Mesothelial cell of epicardium (in vitro differentiated cells): ENCODE measurements at regions not wholly inside any gene's neighbourhood (a gene's known extent, or its start where the extent isn't known, plus 50 kb on each side); places are given as distances from the start of the nearest gene placed in this dataset.

Source experiments
- DNase-seq, 2 experiments: peaks; one replicate each; pipeline ENCODE4 v3.0.0; 2021; ENCODE audit warnings: low spot score in 2 of 2; ENCODE audit not compliant: unreplicated experiment in 2 of 2
- H3K27ac Mint-ChIP-seq: 2 replicates; pipeline ENCODE4 v1.8.0; 2021; ENCODE audit warnings: mixed read lengths
- H3K27me3 Mint-ChIP-seq: 2 replicates; pipeline ENCODE4 v1.8.0; 2021; ENCODE audit warnings: low read depth, mixed read lengths
- H3K36me3 Mint-ChIP-seq: 2 replicates; pipeline ENCODE4 v1.8.0; 2021; ENCODE audit warnings: mixed read lengths
- H3K4me1 Mint-ChIP-seq: 2 replicates; pipeline ENCODE4 v1.8.0; 2021; ENCODE audit warnings: mixed read lengths
- H3K4me3 Mint-ChIP-seq: 2 replicates; pipeline ENCODE4 v1.8.0; 2021; ENCODE audit warnings: mild to moderate bottlenecking, moderate library complexity, mixed read lengths
- H3K9me3 Mint-ChIP-seq: 2 replicates; pipeline ENCODE4 v1.8.0; 2021; ENCODE audit warnings: mixed read lengths
- CTCF ChIP-seq: fragments of 200-600 bp; sonication (generic); IDR thresholded peaks from one replicate; pipeline ENCODE4 v1.5.0; 2021; ENCODE audit warnings: antibody characterized with exemption; ENCODE audit not compliant: unreplicated experiment

GRCh38 chr10:101285519-101286070, 56.3 kb upstream of the LBX1 start:
- Mint-ChIP-seq H3K27me3 (peaks cover 98% of the 10 kb centered on the region), H3K9me3 (no peaks in the 10 kb centered on the region), H3K27ac (no peak overlapping the region), H3K36me3 (no peaks in the 10 kb centered on the region), H3K4me1 (peaks cover 6% of the 10 kb centered on the region), H3K4me3 (no peak overlapping the region)
- no peak for TF ChIP-seq CTCF
- DNase-seq = no peak

DNA sequence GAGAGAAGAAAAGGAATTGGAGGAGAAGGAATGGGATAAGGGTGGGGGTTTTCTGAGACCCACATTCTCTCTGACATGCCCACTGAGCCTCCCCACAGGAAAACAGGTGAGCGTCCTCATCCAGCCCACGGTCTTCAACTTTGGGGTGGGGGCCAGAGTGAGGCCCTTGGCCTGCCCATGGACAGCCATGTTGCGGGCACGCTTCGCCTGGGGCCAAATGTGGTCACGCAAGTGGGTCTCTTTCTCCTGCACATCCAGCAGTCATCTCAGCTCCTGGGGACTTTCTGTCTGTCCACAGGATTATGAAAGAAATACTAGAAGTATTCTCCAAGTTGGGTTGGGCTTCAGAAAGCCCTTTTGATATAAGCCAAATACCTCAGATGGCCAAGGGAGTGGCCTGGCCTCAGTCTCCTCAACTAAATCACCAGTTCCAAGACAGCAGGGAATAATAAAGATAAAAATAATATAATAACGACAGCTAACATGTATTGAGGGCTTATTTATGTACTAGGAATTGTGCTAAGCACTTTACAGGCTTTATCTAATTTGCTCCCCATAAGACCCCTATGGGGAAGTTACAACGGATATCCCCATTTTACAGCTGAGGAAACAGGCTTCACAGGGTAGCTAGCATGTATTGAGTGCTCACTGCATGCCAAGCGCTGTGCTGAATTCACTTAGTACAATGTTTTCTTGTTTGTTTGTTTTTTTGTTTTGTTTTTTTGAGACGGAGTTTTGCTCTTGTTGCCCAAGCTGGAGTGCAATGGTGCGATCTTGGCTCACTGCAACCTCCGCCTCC, 57.2 kb upstream of the LBX1 start:
- no peak overlapping the region for H3K4me3 Mint-ChIP-seq
- no peaks in the 10 kb centered on the region for H3K36me3 Mint-ChIP-seq
- H3K27me3 Mint-ChIP-seq = peaks cover 98% of the 10 kb centered on the region
- DNase-seq = no peak
- H3K9me3 Mint-ChIP-seq = no peaks in the 10 kb centered on the region
- no peak overlapping the region for H3K27ac Mint-ChIP-seq
- H3K4me1 Mint-ChIP-seq = peaks cover 10% of the 10 kb centered on the region
- TF ChIP-seq CTCF = no peak

DNA sequence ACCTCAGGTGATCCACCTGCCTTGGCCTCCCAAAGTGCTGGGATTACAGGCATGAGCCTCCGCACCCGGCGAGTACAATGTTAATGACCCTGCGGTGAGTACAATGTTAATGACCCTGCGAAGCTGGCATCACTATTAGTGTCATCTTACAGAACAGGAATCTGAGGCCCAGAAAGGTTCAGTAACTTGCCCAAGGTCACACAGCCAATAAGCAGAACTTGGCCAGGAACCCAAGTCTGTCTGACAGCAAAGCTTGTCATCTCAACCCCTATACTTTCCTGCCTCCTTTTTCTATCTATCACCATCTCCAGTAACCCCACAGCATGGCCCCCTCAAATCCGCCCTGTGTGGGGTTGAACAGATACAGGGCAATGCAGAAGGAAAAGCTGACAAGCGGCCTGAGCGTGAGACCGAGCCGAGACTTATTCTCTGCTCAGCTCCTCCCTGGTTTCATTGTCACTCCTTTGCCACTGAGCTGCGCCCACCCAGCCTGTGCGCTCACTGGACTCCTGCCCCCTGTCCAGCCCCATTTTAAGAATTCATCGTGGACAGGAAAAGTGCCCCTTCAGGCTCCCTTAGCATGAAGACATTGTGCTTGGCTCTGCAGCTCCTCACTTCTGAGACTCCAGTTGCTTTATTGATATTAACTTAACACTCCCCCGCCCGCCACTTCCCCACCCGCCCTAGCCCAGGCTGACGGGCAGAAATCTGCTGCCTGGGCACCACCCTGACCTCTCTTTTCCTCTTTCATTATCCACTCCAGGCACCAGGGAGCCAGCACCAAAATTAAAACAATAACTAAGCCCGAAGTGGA, 58.1 kb upstream of the LBX1 start:
- DNase-seq = no peak
- no peak overlapping the region for H3K27ac Mint-ChIP-seq
- no peaks in the 10 kb centered on the region for H3K36me3 Mint-ChIP-seq
- no peak overlapping the region for H3K4me3 Mint-ChIP-seq
- no peaks in the 10 kb centered on the region for H3K9me3 Mint-ChIP-seq
- H3K27me3 Mint-ChIP-seq = peaks cover 95% of the 10 kb centered on the region
- H3K4me1 Mint-ChIP-seq = peaks cover 12% of the 10 kb centered on the region
- no peak for TF ChIP-seq CTCF

DNA sequence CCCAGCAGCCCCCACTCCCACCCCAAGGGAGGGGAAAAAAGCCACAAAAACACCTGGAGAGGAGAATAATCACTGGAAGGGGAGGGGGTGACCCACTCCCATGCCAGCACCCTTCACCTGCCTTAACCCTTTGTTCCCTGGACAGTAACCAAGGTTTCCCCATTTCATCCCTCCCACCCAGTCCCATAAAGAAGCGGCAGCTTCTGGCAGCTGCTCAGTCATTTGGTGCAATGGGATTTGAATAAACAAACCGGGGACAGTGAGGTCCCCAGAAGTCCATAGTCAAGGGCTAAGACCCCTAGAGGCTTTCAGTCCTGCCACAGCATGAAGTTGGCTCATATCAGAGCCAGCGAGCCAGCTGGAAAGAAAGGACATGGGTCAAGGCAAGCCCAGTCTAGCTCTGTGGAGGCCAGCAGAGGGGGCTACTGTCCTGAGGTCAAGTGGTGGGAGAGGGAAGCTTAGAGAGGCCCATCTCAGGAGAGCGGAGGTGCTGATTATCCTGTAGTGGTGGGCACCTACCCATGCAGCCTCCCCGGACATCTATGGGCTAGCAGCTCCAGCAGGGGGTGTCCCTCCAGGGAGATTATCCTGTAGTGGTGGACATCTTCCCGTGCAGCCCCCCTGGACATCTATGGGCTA, 58.9 kb upstream of the LBX1 start:
- peaks cover 12% of the 10 kb centered on the region for H3K4me1 Mint-ChIP-seq
- H3K4me3 Mint-ChIP-seq = no peak overlapping the region

More for the DNA sequence above, 58.9 kb upstream of the LBX1 start:
- no peak for TF ChIP-seq CTCF
- H3K9me3 Mint-ChIP-seq = no peaks in the 10 kb centered on the region
- H3K27me3 Mint-ChIP-seq = peaks cover 94% of the 10 kb centered on the region
- H3K27ac Mint-ChIP-seq = no peak overlapping the region
- no peak for DNase-seq
- H3K36me3 Mint-ChIP-seq = no peaks in the 10 kb centered on the region
